ENCODE measurements at regions not wholly inside any gene's neighbourhood (a gene's known extent, or its start where the extent isn't known, plus 50 kb on each side); places are given as distances from the start of the nearest gene placed in this dataset.

DNA sequence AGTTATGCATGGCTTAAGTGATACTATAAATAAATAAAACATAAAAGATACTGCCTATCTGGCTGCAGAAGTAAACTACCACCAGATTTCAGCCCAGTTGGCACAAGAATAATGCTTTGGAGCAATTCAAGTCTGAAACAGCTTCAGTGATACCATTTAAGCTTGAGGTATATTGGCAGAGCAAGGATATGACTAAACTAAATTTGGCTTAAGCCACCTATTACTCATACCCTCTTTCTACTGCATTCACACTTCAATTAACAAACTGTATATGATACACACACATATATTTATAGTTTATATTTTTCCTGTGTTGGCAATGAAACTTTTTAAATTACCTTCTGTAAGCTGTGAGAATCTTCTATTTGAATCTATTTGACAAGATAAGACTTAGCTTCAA, 431.9 kb downstream of the ANXA1 start:
- Histone ChIP-seq H3K9me3 (ENCODE audit: control insufficient read depth, low read length) (no peaks in the 10 kb centered on the region), H3K4me1 (ENCODE audit: control insufficient read depth, insufficient read depth, low read length, poor library complexity, severe bottlenecking) (no peaks in the 10 kb centered on the region), H3K36me3 (ENCODE audit: control insufficient read depth, insufficient read depth, low read length) (no peaks in the 10 kb centered on the region), H3K27ac (ENCODE audit: low read depth, low read length, severe bottlenecking) (no peak overlapping the region), H3K4me3 (ENCODE audit: extremely low read depth, insufficient read depth, low read length, poor library complexity, severe bottlenecking) (no peak overlapping the region)

GRCh38 chr9:73595036-73595545, 443.4 kb downstream of the ANXA1 start:
- Histone ChIP-seq H3K27ac (ENCODE audit: low read depth, low read length, severe bottlenecking) (no peak overlapping the region), H3K36me3 (ENCODE audit: control insufficient read depth, insufficient read depth, low read length) (no peaks in the 10 kb centered on the region), H3K9me3 (ENCODE audit: control insufficient read depth, low read length) (no peaks in the 10 kb centered on the region), H3K4me3 (ENCODE audit: extremely low read depth, insufficient read depth, low read length, poor library complexity, severe bottlenecking) (no peak overlapping the region), H3K4me1 (ENCODE audit: control insufficient read depth, insufficient read depth, low read length, poor library complexity, severe bottlenecking) (no peaks in the 10 kb centered on the region)
- WGBS, 2 experiments (ENCODE audit: insufficient coverage in 2 of 2), result 80% methylated on average over 1 of the region's 3 CpGs; no CpG with 5 or more reads in 1 of the 2 experiments

DNA sequence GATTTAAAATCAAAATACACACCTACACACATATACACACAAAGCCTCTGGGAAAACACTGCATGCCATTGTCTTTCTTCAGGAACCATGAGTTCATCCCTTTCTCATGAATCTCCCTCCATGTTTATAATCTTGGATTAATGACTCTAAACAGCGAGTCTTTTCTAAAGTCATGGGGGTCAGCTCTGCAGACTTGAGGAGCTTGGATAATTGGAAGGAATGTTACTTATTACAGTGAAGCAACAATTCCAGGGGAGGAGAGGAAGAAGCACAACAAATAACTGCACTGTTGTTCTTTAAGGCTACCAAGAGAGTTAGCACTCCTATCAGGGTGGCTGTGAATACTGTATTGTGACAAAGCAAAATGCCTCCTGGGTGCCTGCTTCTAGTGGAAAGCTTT, 444.7 kb downstream of the ANXA1 start:
- Histone ChIP-seq H3K4me1 (ENCODE audit: control insufficient read depth, insufficient read depth, low read length, poor library complexity, severe bottlenecking) (no peaks in the 10 kb centered on the region), H3K36me3 (ENCODE audit: control insufficient read depth, insufficient read depth, low read length) (no peaks in the 10 kb centered on the region), H3K27ac (ENCODE audit: low read depth, low read length, severe bottlenecking) (peak overlapping the region; percentile 43), H3K4me3 (ENCODE audit: extremely low read depth, insufficient read depth, low read length, poor library complexity, severe bottlenecking) (no peak overlapping the region), H3K9me3 (ENCODE audit: control insufficient read depth, low read length) (no peaks in the 10 kb centered on the region)
- 67% methylated on average over 1 of the region's 1 CpG; no CpG with 5 or more reads in 1 of the 2 experiments for WGBS, 2 experiments (ENCODE audit: insufficient coverage in 2 of 2)

- H3K4me3 ChIP-seq (ENCODE audit: extremely low read depth, insufficient read depth, low read length, poor library complexity, severe bottlenecking), result no peak overlapping the region
- H3K27ac ChIP-seq (ENCODE audit: low read depth, low read length, severe bottlenecking), result no peak overlapping the region
- 90% methylated on average over 5 of the region's 5 CpGs for WGBS, 2 experiments (ENCODE audit: insufficient coverage in 2 of 2)
- H3K9me3 ChIP-seq (ENCODE audit: control insufficient read depth, low read length), result no peaks in the 10 kb centered on the region
- no peaks in the 10 kb centered on the region for H3K36me3 ChIP-seq (ENCODE audit: control insufficient read depth, insufficient read depth, low read length)
- H3K4me1 ChIP-seq (ENCODE audit: control insufficient read depth, insufficient read depth, low read length, poor library complexity, severe bottlenecking), result no peaks in the 10 kb centered on the region
Measured at GRCh38 chr9:73597039-73597438, 445.4 kb downstream of the ANXA1 start.

GRCh38 chr9:73597771-73598170, 446.1 kb downstream of the ANXA1 start:
- WGBS, 2 experiments (ENCODE audit: insufficient coverage in 2 of 2), result 92% methylated on average over 2 of the region's 4 CpGs; no CpG with 5 or more reads in 1 of the 2 experiments
- Histone ChIP-seq H3K36me3 (ENCODE audit: control insufficient read depth, insufficient read depth, low read length) (no peaks in the 10 kb centered on the region), H3K27ac (ENCODE audit: low read depth, low read length, severe bottlenecking) (no peak overlapping the region), H3K9me3 (ENCODE audit: control insufficient read depth, low read length) (no peaks in the 10 kb centered on the region), H3K4me1 (ENCODE audit: control insufficient read depth, insufficient read depth, low read length, poor library complexity, severe bottlenecking) (no peaks in the 10 kb centered on the region), H3K4me3 (ENCODE audit: extremely low read depth, insufficient read depth, low read length, poor library complexity, severe bottlenecking) (no peak overlapping the region)

DNA sequence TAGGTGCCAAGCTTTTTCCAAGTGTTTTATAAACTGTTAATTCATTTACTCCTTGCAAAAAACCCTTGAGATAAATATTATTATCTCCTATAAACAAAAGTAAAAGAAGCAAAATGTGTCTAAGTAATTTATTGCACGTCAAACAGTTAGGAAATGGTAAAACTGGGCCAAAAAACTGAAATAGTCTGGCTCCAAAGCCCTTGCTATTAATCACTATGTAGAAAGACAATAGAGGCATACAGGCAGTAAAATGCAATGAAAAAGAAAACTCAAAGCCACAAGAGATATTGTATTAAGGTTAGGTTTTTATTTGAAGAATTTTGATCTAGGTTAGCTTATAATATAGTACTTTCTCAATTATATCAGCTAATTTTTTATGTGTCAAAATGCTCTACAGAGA, 457.7 kb downstream of the ANXA1 start:
- no peaks in the 10 kb centered on the region for H3K36me3 ChIP-seq (ENCODE audit: control insufficient read depth, insufficient read depth, low read length)
- H3K4me1 ChIP-seq (ENCODE audit: control insufficient read depth, insufficient read depth, low read length, poor library complexity, severe bottlenecking), result no peaks in the 10 kb centered on the region
- H3K9me3 ChIP-seq (ENCODE audit: control insufficient read depth, low read length), result no peaks in the 10 kb centered on the region
- no peak overlapping the region for H3K27ac ChIP-seq (ENCODE audit: low read depth, low read length, severe bottlenecking)
- 100% methylated on average over 1 of the region's 1 CpG; no CpG with 5 or more reads in 1 of the 2 experiments for WGBS, 2 experiments (ENCODE audit: insufficient coverage in 2 of 2)
- no peak overlapping the region for H3K4me3 ChIP-seq (ENCODE audit: extremely low read depth, insufficient read depth, low read length, poor library complexity, severe bottlenecking)

GRCh38 chr9:73611032-73611431, 459.4 kb downstream of the ANXA1 start:
- Histone ChIP-seq H3K27ac (ENCODE audit: low read depth, low read length, severe bottlenecking) (no peak overlapping the region), H3K9me3 (ENCODE audit: control insufficient read depth, low read length) (no peaks in the 10 kb centered on the region), H3K4me1 (ENCODE audit: control insufficient read depth, insufficient read depth, low read length, poor library complexity, severe bottlenecking) (no peaks in the 10 kb centered on the region), H3K36me3 (ENCODE audit: control insufficient read depth, insufficient read depth, low read length) (no peaks in the 10 kb centered on the region), H3K4me3 (ENCODE audit: extremely low read depth, insufficient read depth, low read length, poor library complexity, severe bottlenecking) (no peak overlapping the region)
- 82 to 100% methylated on average over 2 of the region's 2 CpGs for WGBS, 2 experiments (ENCODE audit: insufficient coverage in 2 of 2)

DNA sequence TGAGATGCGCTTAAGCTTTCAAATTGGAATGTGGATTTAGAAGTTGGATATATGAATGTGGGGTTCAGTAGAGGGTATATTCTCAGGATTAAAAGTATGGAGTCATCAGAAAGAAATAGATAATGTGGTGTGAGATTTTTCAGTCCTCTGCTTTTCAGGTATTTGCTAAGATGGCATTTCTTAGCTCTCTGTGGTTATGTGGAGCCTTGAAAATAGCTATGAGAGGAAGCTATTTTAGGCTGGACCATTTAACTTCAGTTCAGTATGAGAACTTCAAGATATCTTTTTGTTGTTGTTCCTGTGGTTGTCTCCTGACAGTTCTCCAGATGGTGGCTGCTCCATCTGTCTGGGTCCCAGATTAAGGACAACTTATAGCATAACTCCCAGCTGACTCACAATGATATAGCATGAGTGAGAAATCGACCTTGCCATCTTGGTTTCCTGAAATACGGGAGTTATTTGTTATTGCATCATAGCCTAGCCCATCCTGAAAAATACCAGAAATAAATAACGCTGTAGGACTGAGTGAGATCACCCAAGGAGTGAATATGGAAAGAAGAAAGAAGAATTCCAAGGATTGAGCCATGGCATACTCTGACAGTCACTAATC, 461.5 kb downstream of the ANXA1 start:
- no peaks in the 10 kb centered on the region for H3K4me1 ChIP-seq (ENCODE audit: control insufficient read depth, insufficient read depth, low read length, poor library complexity, severe bottlenecking)
- no peak overlapping the region for H3K4me3 ChIP-seq (ENCODE audit: extremely low read depth, insufficient read depth, low read length, poor library complexity, severe bottlenecking)
- WGBS, 2 experiments (ENCODE audit: insufficient coverage in 2 of 2), result 100% methylated on average over 1 of the region's 4 CpGs
- H3K36me3 ChIP-seq (ENCODE audit: control insufficient read depth, insufficient read depth, low read length), result no peaks in the 10 kb centered on the region
- no peak overlapping the region for H3K27ac ChIP-seq (ENCODE audit: low read depth, low read length, severe bottlenecking)
- no peaks in the 10 kb centered on the region for H3K9me3 ChIP-seq (ENCODE audit: control insufficient read depth, low read length)

DNA sequence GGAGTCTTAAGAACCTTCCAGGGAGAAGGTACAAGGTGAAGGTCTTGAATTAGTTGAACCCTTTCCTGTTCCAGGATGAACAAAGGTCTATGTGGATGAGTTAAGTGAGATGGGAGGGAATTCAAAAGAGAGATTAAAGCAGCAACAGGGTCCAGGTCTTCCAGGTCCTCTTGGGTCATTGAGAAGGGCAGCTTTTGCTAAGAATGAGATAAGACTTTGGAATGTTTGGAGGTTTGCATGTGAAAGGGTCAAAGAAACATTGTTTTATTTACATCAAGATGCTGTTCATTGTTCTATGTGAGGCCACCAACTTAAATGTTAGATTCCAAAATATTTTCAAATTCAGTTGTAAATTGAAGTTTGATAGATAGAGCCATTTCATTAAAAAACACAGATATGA, 463.9 kb downstream of the ANXA1 start:
- no peaks in the 10 kb centered on the region for H3K9me3 ChIP-seq (ENCODE audit: control insufficient read depth, low read length)
- H3K36me3 ChIP-seq (ENCODE audit: control insufficient read depth, insufficient read depth, low read length), result no peaks in the 10 kb centered on the region
- no peaks in the 10 kb centered on the region for H3K4me1 ChIP-seq (ENCODE audit: control insufficient read depth, insufficient read depth, low read length, poor library complexity, severe bottlenecking)
- no peak overlapping the region for H3K4me3 ChIP-seq (ENCODE audit: extremely low read depth, insufficient read depth, low read length, poor library complexity, severe bottlenecking)
- no peak overlapping the region for H3K27ac ChIP-seq (ENCODE audit: low read depth, low read length, severe bottlenecking)

DNA sequence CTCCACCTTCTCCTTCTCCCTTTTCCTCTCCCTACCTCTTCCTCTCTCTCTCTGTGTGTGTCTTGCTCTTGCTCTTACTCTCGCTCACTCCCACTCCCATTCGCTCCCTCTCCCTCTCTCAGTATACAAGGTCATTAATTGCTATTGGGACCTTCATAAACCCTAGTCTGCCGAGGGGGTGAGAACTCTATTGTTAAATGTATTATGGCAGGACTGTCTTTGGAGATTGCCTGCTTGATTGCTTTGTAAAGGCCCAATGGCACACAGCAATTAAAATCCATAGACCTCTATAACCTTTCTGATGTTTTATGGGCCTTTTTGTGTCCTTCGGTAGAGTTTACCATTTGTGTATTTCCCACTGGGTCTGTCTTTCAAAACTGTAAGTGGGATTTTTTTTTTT, 465.9 kb downstream of the ANXA1 start:
- WGBS, 2 experiments (ENCODE audit: insufficient coverage in 2 of 2), result 83 to 90% methylated on average over 2 of the region's 4 CpGs
- Histone ChIP-seq H3K27ac (ENCODE audit: low read depth, low read length, severe bottlenecking) (no peak overlapping the region), H3K9me3 (ENCODE audit: control insufficient read depth, low read length) (no peaks in the 10 kb centered on the region), H3K36me3 (ENCODE audit: control insufficient read depth, insufficient read depth, low read length) (no peaks in the 10 kb centered on the region), H3K4me1 (ENCODE audit: control insufficient read depth, insufficient read depth, low read length, poor library complexity, severe bottlenecking) (no peaks in the 10 kb centered on the region), H3K4me3 (ENCODE audit: extremely low read depth, insufficient read depth, low read length, poor library complexity, severe bottlenecking) (no peak overlapping the region)

GRCh38 chr9:73640971-73641370, 489.3 kb downstream of the ANXA1 start:
- no peak overlapping the region for H3K27ac ChIP-seq (ENCODE audit: low read depth, low read length, severe bottlenecking)
- H3K4me3 ChIP-seq (ENCODE audit: extremely low read depth, insufficient read depth, low read length, poor library complexity, severe bottlenecking), result no peak overlapping the region
- WGBS, 2 experiments (ENCODE audit: insufficient coverage in 2 of 2), result 93 to 100% methylated on average over 1 of the region's 1 CpG
- no peaks in the 10 kb centered on the region for H3K9me3 ChIP-seq (ENCODE audit: control insufficient read depth, low read length)
- no peaks in the 10 kb centered on the region for H3K36me3 ChIP-seq (ENCODE audit: control insufficient read depth, insufficient read depth, low read length)
- H3K4me1 ChIP-seq (ENCODE audit: control insufficient read depth, insufficient read depth, low read length, poor library complexity, severe bottlenecking), result no peaks in the 10 kb centered on the region
